ENCODE measurements at regions not wholly inside any gene's neighbourhood (a gene's known extent, or its start where the extent isn't known, plus 50 kb on each side); places are given as distances from the start of the nearest gene placed in this dataset.

DNA sequence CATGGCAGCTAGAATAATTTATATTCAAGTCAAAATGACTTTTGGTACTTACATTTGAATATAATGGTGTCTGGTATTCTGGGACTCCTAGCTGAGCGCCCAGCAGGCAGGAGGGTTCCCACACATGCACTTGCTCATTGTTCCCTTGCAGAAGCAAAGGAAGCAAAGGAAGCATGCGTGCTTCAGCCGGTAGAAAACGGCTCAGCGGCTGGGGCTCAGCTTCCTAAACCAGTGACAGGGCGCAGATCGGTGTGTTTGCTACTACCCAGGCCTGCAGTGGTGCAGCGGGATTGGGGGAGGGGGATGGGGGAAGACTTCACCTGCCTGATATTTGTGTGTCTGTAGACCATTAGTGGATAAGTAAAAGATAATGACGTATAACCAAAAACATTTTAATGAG is 978.3 kb upstream of the TENM3 start:
- TF ChIP-seq, protein P1, sequence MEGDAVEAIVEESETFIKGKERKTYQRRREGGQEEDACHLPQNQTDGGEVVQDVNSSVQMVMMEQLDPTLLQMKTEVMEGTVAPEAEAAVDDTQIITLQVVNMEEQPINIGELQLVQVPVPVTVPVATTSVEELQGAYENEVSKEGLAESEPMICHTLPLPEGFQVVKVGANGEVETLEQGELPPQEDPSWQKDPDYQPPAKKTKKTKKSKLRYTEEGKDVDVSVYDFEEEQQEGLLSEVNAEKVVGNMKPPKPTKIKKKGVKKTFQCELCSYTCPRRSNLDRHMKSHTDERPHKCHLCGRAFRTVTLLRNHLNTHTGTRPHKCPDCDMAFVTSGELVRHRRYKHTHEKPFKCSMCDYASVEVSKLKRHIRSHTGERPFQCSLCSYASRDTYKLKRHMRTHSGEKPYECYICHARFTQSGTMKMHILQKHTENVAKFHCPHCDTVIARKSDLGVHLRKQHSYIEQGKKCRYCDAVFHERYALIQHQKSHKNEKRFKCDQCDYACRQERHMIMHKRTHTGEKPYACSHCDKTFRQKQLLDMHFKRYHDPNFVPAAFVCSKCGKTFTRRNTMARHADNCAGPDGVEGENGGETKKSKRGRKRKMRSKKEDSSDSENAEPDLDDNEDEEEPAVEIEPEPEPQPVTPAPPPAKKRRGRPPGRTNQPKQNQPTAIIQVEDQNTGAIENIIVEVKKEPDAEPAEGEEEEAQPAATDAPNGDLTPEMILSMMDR (IDR thresholded peaks at IDR 0.05; ENCODE audit: insufficient read depth, low read depth, low read length), result no peak
- no peak for TF ChIP-seq EZH2 (IDR thresholded peaks at IDR 0.05; ENCODE audit: insufficient read depth, low read length)
